ENCODE measurements at regions not wholly inside any gene's neighbourhood (a gene's known extent, or its start where the extent isn't known, plus 50 kb on each side); places are given as distances from the start of the nearest gene placed in this dataset.

DNA sequence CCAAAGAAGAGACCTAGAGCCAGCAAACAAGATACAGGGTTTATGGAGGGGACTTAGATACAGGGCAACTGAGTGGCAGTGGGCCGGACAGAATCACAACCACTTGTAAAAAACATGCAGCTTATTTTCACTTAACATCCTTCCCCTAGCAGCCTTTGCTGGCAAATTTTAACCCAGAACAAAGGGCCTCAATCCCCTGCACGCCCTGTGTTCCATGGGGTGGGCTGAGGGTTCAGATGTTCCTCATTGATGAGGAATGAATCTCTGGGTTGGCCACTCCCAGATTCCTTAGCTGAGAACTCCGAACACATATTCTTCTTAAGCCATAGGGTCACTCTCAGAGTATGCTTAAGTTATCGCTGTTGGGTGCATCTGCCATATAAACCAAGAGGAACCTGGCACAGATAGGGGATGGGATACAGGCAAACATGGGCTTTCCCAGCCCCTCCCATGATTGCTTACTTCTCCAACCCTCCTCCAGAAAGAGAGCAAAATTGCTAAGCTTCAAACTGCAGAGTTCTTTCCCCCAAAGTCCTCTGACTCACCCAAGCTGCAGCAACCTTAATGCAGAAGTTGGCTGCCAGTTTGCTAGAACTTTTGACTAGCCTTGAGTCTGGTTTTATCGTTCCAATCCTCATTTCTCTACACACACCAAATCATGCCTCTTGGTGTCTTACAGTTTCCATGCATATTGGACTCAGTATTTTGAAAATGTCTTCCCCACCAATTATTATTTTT lies 146.9 kb downstream of the CD47 start:
- Mint-ChIP-seq H3K27ac (no peak overlapping the region), H3K9me3 (no peaks in the 10 kb centered on the region), H3K4me1 (peaks cover 10% of the 10 kb centered on the region), H3K27me3 (ENCODE audit: low read depth, poor library complexity) (peaks cover 6% of the 10 kb centered on the region), H3K4me3 (no peak overlapping the region), H3K36me3 (ENCODE audit: low read depth) (no peaks in the 10 kb centered on the region)
- TF ChIP-seq, protein P1, sequence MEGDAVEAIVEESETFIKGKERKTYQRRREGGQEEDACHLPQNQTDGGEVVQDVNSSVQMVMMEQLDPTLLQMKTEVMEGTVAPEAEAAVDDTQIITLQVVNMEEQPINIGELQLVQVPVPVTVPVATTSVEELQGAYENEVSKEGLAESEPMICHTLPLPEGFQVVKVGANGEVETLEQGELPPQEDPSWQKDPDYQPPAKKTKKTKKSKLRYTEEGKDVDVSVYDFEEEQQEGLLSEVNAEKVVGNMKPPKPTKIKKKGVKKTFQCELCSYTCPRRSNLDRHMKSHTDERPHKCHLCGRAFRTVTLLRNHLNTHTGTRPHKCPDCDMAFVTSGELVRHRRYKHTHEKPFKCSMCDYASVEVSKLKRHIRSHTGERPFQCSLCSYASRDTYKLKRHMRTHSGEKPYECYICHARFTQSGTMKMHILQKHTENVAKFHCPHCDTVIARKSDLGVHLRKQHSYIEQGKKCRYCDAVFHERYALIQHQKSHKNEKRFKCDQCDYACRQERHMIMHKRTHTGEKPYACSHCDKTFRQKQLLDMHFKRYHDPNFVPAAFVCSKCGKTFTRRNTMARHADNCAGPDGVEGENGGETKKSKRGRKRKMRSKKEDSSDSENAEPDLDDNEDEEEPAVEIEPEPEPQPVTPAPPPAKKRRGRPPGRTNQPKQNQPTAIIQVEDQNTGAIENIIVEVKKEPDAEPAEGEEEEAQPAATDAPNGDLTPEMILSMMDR (IDR thresholded peaks at IDR 0.05) = no peak
- no peak for DNase-seq

DNA sequence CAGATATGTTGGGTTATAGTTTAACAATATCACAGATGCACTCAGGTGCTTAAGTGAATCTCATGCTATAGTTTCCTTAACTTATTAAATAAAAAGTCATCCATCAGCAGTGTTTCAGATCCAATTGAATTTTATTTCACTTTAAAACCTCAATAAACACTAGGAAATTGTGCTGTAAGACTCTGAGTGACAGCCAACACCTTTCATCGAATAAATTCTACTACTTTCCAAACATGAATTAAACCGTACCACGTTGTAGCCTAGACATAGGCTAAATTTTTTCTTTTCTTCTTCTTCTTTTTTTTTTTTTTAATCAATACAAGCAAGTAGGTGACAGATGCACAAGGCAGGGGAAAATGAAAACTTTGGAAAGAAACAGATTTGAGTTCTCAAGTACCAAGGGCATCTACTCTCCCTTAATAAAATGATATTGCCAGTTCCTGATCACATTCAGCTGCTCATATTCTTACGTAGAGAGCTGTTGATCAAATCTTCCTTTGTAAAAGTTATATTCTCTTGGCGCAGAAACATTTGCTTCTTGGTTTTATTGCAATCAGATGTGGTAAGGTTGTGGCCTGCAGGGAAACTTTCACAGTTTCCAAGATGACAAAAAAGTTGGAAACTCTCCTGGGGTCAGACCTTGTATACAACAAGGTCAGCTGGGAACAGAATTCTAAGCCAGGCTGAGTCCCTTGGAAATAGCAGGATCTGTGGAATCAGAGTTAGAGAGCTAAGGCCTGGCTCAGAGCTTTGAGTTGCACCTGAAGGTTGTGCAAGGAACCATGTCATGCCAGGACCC lies 147.7 kb downstream of the CD47 start:
- Mint-ChIP-seq H3K27me3 (ENCODE audit: low read depth, poor library complexity) (peaks cover 6% of the 10 kb centered on the region), H3K27ac (no peak overlapping the region), H3K4me1 (peaks cover 10% of the 10 kb centered on the region), H3K9me3 (no peaks in the 10 kb centered on the region), H3K36me3 (ENCODE audit: low read depth) (no peaks in the 10 kb centered on the region), H3K4me3 (no peak overlapping the region)
- TF ChIP-seq, protein P1 (IDR thresholded peaks at IDR 0.05) = no peak
- DNase-seq = no peak

DNA sequence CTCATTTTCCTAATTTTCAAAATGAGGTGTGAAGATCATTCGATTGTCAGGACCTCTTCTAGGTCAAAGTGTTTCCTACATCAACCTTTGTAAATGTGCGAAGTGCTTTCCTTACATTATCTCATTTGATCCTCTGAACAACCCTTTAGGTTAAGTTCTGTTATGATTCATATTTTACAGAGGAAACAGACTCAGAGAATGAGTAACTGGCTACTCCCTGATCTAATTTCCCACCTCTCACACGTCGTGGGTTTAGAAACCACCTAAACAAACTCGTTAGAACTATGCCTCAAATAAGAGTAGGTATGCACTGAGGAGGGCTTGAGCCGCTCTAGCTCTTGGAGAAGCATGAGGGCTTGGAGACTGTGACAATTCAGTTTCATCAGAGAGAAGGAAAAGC lies 148.6 kb downstream of the CD47 start:
- Mint-ChIP-seq H3K27ac (no peak overlapping the region), H3K4me1 (peaks cover 10% of the 10 kb centered on the region), H3K36me3 (ENCODE audit: low read depth) (no peaks in the 10 kb centered on the region), H3K9me3 (no peaks in the 10 kb centered on the region), H3K27me3 (ENCODE audit: low read depth, poor library complexity) (peaks cover 6% of the 10 kb centered on the region), H3K4me3 (no peak overlapping the region)
- TF ChIP-seq, protein P1 (IDR thresholded peaks at IDR 0.05) = no peak
- no peak for DNase-seq

DNA sequence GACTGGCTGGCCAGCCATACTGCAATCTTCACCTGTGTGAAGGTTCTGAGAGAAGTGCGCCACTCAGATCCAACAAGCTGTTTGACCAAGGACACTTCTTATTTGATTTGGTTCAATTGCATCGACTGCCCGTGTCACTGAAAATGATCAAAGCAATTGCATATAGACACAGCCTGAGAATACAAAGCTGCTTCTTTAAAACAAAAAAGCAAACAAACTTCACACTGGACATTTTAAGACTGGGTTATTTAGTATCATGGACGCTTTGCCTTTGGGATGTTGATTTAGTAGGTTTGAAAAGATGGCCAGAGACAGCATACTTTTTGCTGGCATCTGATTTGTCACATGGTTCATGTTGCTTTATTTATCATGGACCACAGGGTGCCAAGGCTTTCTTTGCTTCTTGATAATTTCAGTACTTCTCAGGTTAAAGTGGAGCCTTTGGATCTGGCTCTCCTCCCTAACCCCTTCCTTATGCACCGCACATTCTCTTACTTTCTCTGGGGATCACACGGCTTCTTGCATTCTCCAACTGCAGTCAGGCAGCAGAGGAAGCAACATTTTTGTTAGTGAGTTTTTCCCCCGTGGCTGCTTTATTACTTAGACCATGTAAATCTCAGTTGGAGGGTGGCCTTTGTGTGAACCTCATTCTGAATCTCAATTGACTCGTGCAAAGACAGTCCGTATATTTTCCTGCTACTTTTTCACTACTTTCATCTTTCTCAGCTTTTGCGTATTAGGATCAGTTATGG lies 151.0 kb downstream of the CD47 start:
- peak overlapping the region; percentile 29 for H3K27ac Mint-ChIP-seq
- H3K4me3 Mint-ChIP-seq = no peak overlapping the region
- peaks cover 6% of the 10 kb centered on the region for H3K27me3 Mint-ChIP-seq (ENCODE audit: low read depth, poor library complexity)
- no peaks in the 10 kb centered on the region for H3K9me3 Mint-ChIP-seq
- H3K36me3 Mint-ChIP-seq (ENCODE audit: low read depth) = no peaks in the 10 kb centered on the region
- TF ChIP-seq, protein P1 (IDR thresholded peaks at IDR 0.05) = no peak
- no peak for DNase-seq
- H3K4me1 Mint-ChIP-seq = peaks cover 10% of the 10 kb centered on the region

DNA sequence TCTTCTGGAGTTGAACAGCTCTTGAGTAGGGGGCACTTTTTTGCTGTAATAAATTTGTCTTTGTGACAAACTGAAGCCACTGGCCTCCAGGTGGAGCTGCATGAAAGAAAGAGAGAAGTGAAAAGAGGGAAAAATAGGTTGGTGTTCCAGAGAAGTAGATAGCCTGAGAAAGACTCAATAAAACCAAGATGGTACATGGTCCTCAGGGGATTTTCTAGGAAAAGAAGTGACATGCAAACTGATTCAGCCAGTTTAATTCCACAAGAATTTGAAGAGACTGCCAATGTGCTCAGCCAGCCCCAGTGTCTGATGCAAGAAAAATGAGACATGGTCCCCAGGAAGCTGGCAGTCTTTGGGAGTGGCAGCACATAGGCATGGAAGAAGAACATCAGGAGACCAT lies 152.7 kb downstream of the CD47 start:
- H3K27ac Mint-ChIP-seq = peak overlapping the region; percentile 42
- peaks cover 10% of the 10 kb centered on the region for H3K4me1 Mint-ChIP-seq
- H3K4me3 Mint-ChIP-seq = no peak overlapping the region
- no peak for DNase-seq
- H3K36me3 Mint-ChIP-seq (ENCODE audit: low read depth) = peaks cover 6% of the 10 kb centered on the region
- peaks cover 11% of the 10 kb centered on the region for H3K27me3 Mint-ChIP-seq (ENCODE audit: low read depth, poor library complexity)
- TF ChIP-seq, protein P1 (IDR thresholded peaks at IDR 0.05) = peak; percentile 21
- peaks cover 14% of the 10 kb centered on the region for H3K9me3 Mint-ChIP-seq

Measured in nephron progenitor cell (in vitro differentiated cells).